HEK293 (cell line): ENCODE measurements at regions not wholly inside any gene's neighbourhood (a gene's known extent, or its start where the extent isn't known, plus 50 kb on each side); places are given as distances from the start of the nearest gene placed in this dataset.
A peak's percentile ranks its signal among the peaks of the same experiment; 100 is the strongest.

ENCODE experiments used
- CTCF ChIA-PET: fragments of 350-600 bp; formaldehyde crosslinking; extraction: SDS; loops from one replicate; lab custom pipeline; 2021; ENCODE audit warnings: antibody characterized with exemption; lab: Yijun Ruan, JAX
- POLR2A ChIA-PET: fragments of 300-600 bp; formaldehyde crosslinking; extraction: SDS; loops from one replicate; lab custom pipeline; 2020; ENCODE audit warnings: antibody characterized with exemption, inconsistent platforms; lab: Yijun Ruan, JAX
- H3K27ac ChIP-seq: fragments of 200-500 bp; sonication (Bioruptor generic); 2 replicates; pipeline ENCODE4 v1.5.1; 2014; ENCODE audit warnings: low read depth, low read length, control low read depth, inconsistent platforms; ENCODE audit errors: extremely low read depth
- H3K36me3 ChIP-seq, 2 experiments: fragments of 200-500 bp in 1 of 2; sonication (Bioruptor generic) in 1 of 2; 1 replicate in 1 of 2; 2 replicates in 1 of 2; pipeline ENCODE4 v1.5.1; 2014 to 2017; ENCODE audit warnings: inconsistent platforms in 2 of 2, low read length in 2 of 2; ENCODE audit not compliant: control insufficient read depth in 2 of 2, insufficient read depth in 1 of 2
- H3K4me1 ChIP-seq: fragments of 200-500 bp; sonication (Bioruptor generic); 2 replicates; pipeline ENCODE4 v1.5.1; 2014; ENCODE audit warnings: mild to moderate bottlenecking, low read length, inconsistent platforms; ENCODE audit not compliant: control insufficient read depth, insufficient read depth
- H3K4me3 ChIP-seq: 2 replicates; pipeline ENCODE4 v1.5.1; 2011; ENCODE audit warnings: low read depth, mild to moderate bottlenecking, control low read depth, low read length, moderate library complexity
- H3K9me3 ChIP-seq: fragments of 200-500 bp; sonication (Bioruptor generic); 2 replicates; pipeline ENCODE4 v1.5.1; 2014; ENCODE audit warnings: low read depth, low read length, inconsistent platforms; ENCODE audit not compliant: control insufficient read depth, insufficient read depth
- HOXA7 ChIP-seq: sonication (generic); formaldehyde crosslinking; IDR thresholded peaks from 2 replicates; pipeline ENCODE4 v1.8.1; 2022; ENCODE audit warnings: missing genetic modification reagents, borderline replicate concordance
- KLF7 ChIP-seq: fragments of 450-650 bp; formaldehyde crosslinking; IDR thresholded peaks from 2 replicates; pipeline ENCODE4 v1.5.1; 2016; ENCODE audit warnings: missing biosample characterization, missing genetic modification characterization, borderline replicate concordance
- KLF9 ChIP-seq: fragments of 450-650 bp; formaldehyde crosslinking; IDR thresholded peaks from 2 replicates; pipeline ENCODE4 v1.5.1; 2016; ENCODE audit warnings: missing biosample characterization, missing genetic modification characterization, low read depth
- PRDM10 ChIP-seq: fragments of 450-650 bp; formaldehyde crosslinking; IDR thresholded peaks from 2 replicates; pipeline ENCODE4 v1.5.1; 2016; ENCODE audit warnings: missing biosample characterization, missing genetic modification characterization
- ZBTB48 ChIP-seq: fragments of 450-650 bp; formaldehyde crosslinking; IDR thresholded peaks from 2 replicates; pipeline ENCODE4 v1.5.1; 2016; ENCODE audit warnings: missing biosample characterization, missing genetic modification characterization
- ZNF148 ChIP-seq: fragments of 450-650 bp; formaldehyde crosslinking; IDR thresholded peaks from 2 replicates; pipeline ENCODE4 v1.5.0; 2017; ENCODE audit warnings: missing biosample characterization, missing genetic modification characterization, borderline replicate concordance
- ZNF155 ChIP-seq: fragments of 450-650 bp; formaldehyde crosslinking; IDR thresholded peaks from 2 replicates; pipeline ENCODE4 v1.5.1; 2016; ENCODE audit warnings: missing biosample characterization, missing genetic modification characterization
- ZNF18 ChIP-seq: fragments of 450-650 bp; formaldehyde crosslinking; IDR thresholded peaks from 2 replicates; pipeline ENCODE4 v1.5.1; 2016; ENCODE audit warnings: missing biosample characterization, missing genetic modification characterization
- ZNF26 ChIP-seq: fragments of 450-650 bp; formaldehyde crosslinking; IDR thresholded peaks from 2 replicates; pipeline ENCODE4 v1.5.1; 2016; ENCODE audit warnings: missing biosample characterization, missing genetic modification characterization
- ZNF529 ChIP-seq: fragments of 450-650 bp; formaldehyde crosslinking; IDR thresholded peaks from 2 replicates; pipeline ENCODE4 v1.5.1; 2017; ENCODE audit warnings: missing genetic modification characterization, missing biosample characterization; ENCODE audit not compliant: insufficient replicate concordance
- ZNF555 ChIP-seq: fragments of 450-650 bp; formaldehyde crosslinking; conservative IDR thresholded peaks from 2 replicates; pipeline ENCODE4 v1.5.1; 2017; ENCODE audit warnings: missing biosample characterization, mild to moderate bottlenecking, missing genetic modification characterization, inconsistent platforms
- ZNF571 ChIP-seq: fragments of 450-650 bp; formaldehyde crosslinking; IDR thresholded peaks from 2 replicates; pipeline ENCODE4 v1.5.0; 2017; ENCODE audit warnings: missing biosample characterization, missing genetic modification characterization
- ZNF704 ChIP-seq: fragments of 450-650 bp; formaldehyde crosslinking; IDR thresholded peaks from 2 replicates; pipeline ENCODE4 v1.5.1; 2016; ENCODE audit warnings: missing biosample characterization, missing genetic modification characterization
- ZNF768 ChIP-seq: fragments of 450-650 bp; formaldehyde crosslinking; IDR thresholded peaks from 2 replicates; pipeline ENCODE4 v1.5.1; 2018; ENCODE audit warnings: missing biosample characterization, mild to moderate bottlenecking, missing genetic modification characterization

GRCh38 chr12:67388331-67389138 lies 119.4 kb downstream of the CAND1 start:
- Histone ChIP-seq H3K9me3 (no peaks in the 10 kb centered on the region), H3K4me1 (peaks cover 9% of the 10 kb centered on the region), H3K36me3 (no peaks in the 10 kb centered on the region), H3K27ac (0 out of 2 replicates have a peak overlapping the region, but pooled peaks have one; percentile 12), H3K4me3 (no peak overlapping the region)
- TF ChIP-seq ZNF704 (tag by site-specific recombination): no peak
- no peak for TF ChIP-seq ZNF571 (tag by site-specific recombination)
- TF ChIP-seq ZNF18 (tag by site-specific recombination): no peak
- TF ChIP-seq ZNF155 (tag by site-specific recombination): no peak
- no peak for TF ChIP-seq ZNF555 (tag by site-specific recombination)
- TF ChIP-seq HOXA7 (CRISPR knock-in tag): no peak
- TF ChIP-seq ZNF26 (tag by site-specific recombination): no peak
- no peak for TF ChIP-seq KLF9 (tag by site-specific recombination)
- TF ChIP-seq ZNF768 (tag by site-specific recombination): peak; percentile 13; the same call in 1 of the 2 replicates
- TF ChIP-seq ZNF529 (tag by site-specific recombination): no peak
- peak; percentile 38; the same call in 1 of the 2 replicates for TF ChIP-seq PRDM10
- TF ChIP-seq KLF7 (tag by site-specific recombination): no peak
- no peak for TF ChIP-seq ZBTB48
- no peak for TF ChIP-seq ZNF148 (tag by site-specific recombination)
- POLR2A ChIA-PET: no interaction called here
- CTCF ChIA-PET: interaction anchor here (0.9 to 1.2 kb wide), 2 partner anchors 13 to 41 kb away, joined by 3 to 4 read pairs; no protein-coding TSS in a partner anchor
